NCI-H510A treated with DMSO at 0.1 percent for 48 hours (cell line): ENCODE measurements at regions not wholly inside any gene's neighbourhood (a gene's known extent, or its start where the extent isn't known, plus 50 kb on each side); places are given as distances from the start of the nearest gene placed in this dataset.
"Not testable (repeated sequence)": the region's sequence is repeated elsewhere in the genome, so short reads cannot be mapped to it uniquely, and the experiment has no call there.

Source experiments
- DNase-seq: peaks from one replicate; lab custom pipeline; 2025; lab: John Stamatoyannopoulos, UW

GRCh38 chr12:75943730-75944096 lies 87.9 kb downstream of the PHLDA1 start:
- DNase-seq, result no peak

GRCh38 chr12:75941661-75942060 lies 89.9 kb downstream of the PHLDA1 start:
- DNase-seq, result not testable (repeated sequence)

- DNase-seq, result no peak
Measured at GRCh38 chr12:75939016-75939642, 92.4 kb downstream of the PHLDA1 start.

- no peak for DNase-seq
Measured at GRCh38 chr12:75938189-75938588, 93.4 kb downstream of the PHLDA1 start.

- DNase-seq, result no peak
Measured at GRCh38 chr12:75937486-75937885, 94.1 kb downstream of the PHLDA1 start.

- DNase-seq, result no peak
Measured at GRCh38 chr12:75936515-75937440, 94.8 kb downstream of the PHLDA1 start.

- DNase-seq, result no peak
Measured at GRCh38 chr12:75935539-75936242, 95.9 kb downstream of the PHLDA1 start.

GRCh38 chr12:75933101-75933500 lies 98.5 kb downstream of the PHLDA1 start:
- no peak for DNase-seq

- no peak for DNase-seq
Measured at GRCh38 chr12:75932241-75932640, 99.3 kb downstream of the PHLDA1 start.

GRCh38 chr12:75923964-75924666 lies 107.5 kb downstream of the PHLDA1 start:
- DNase-seq, result no peak

GRCh38 chr12:75922944-75923642 lies 108.5 kb downstream of the PHLDA1 start:
- DNase-seq, result no peak

- DNase-seq, result no peak
Measured at GRCh38 chr12:75921622-75922289, 109.8 kb downstream of the PHLDA1 start.

GRCh38 chr12:75917715-75918114 lies 113.9 kb downstream of the PHLDA1 start:
- no peak for DNase-seq

GRCh38 chr12:75917083-75917482 lies 114.5 kb downstream of the PHLDA1 start:
- DNase-seq, result no peak

- peak; percentile 41 for DNase-seq
Measured at GRCh38 chr12:75913502-75914351, 117.8 kb downstream of the PHLDA1 start.

- peak; percentile 43 for DNase-seq
Measured at GRCh38 chr12:75909714-75910656, 121.6 kb downstream of the PHLDA1 start.

GRCh38 chr12:75908961-75909605 lies 122.5 kb downstream of the PHLDA1 start:
- peak; percentile 62 for DNase-seq

GRCh38 chr12:75905922-75906321 lies 125.7 kb downstream of the PHLDA1 start:
- no peak for DNase-seq
